ENCODE measurements at regions not wholly inside any gene's neighbourhood (a gene's known extent, or its start where the extent isn't known, plus 50 kb on each side); places are given as distances from the start of the nearest gene placed in this dataset.

GRCh38 chr2:109070290-109070689 is 58.7 kb upstream of the SH3RF3 start:
- H3K27ac ChIP-seq, result no peak overlapping the region
- no peak for TF ChIP-seq CTCF (conservative IDR thresholded peaks at IDR 0.05)

GRCh38 chr2:109069331-109070194 is 59.4 kb upstream of the SH3RF3 start:
- H3K27ac ChIP-seq, result no peak overlapping the region
- no peak for TF ChIP-seq CTCF (conservative IDR thresholded peaks at IDR 0.05)

GRCh38 chr2:109068811-109069210 is 60.2 kb upstream of the SH3RF3 start:
- no peak overlapping the region for H3K27ac ChIP-seq
- TF ChIP-seq CTCF (conservative IDR thresholded peaks at IDR 0.05), result no peak

- TF ChIP-seq CTCF (conservative IDR thresholded peaks at IDR 0.05), result no peak
These were observed 61.3 kb upstream of the SH3RF3 start for GRCh38 chr2:109067631-109068125.

GRCh38 chr2:109066917-109067597 is 61.9 kb upstream of the SH3RF3 start:
- no peak overlapping the region for H3K27ac ChIP-seq
- no peak for TF ChIP-seq CTCF (conservative IDR thresholded peaks at IDR 0.05)

More at GRCh38 chr2:109067631-109068125, 61.3 kb upstream of the SH3RF3 start:
- H3K27ac ChIP-seq, result no peak overlapping the region

- no peak overlapping the region for H3K27ac ChIP-seq
- no peak for TF ChIP-seq CTCF (conservative IDR thresholded peaks at IDR 0.05)
These were observed 62.5 kb upstream of the SH3RF3 start for GRCh38 chr2:109066501-109066900.

GRCh38 chr2:109065391-109065734 is 63.6 kb upstream of the SH3RF3 start:
- TF ChIP-seq CTCF (conservative IDR thresholded peaks at IDR 0.05), result no peak
- no peak overlapping the region for H3K27ac ChIP-seq
